NCI-H524 treated with DMSO at 0.1 percent for 48 hours (cell line): ENCODE measurements at regions not wholly inside any gene's neighbourhood (a gene's known extent, or its start where the extent isn't known, plus 50 kb on each side); places are given as distances from the start of the nearest gene placed in this dataset.
"Not testable (repeated sequence)": the region's sequence is repeated elsewhere in the genome, so short reads cannot be mapped to it uniquely, and the experiment has no call there.

ENCODE experiments used
- DNase-seq: peaks from one replicate; lab custom pipeline; 2025; lab: John Stamatoyannopoulos, UW

- no peak for DNase-seq
Measured at GRCh38 chr12:31906557-31907301, 52.5 kb upstream of the RESF1 start.

- no peak for DNase-seq
Measured at GRCh38 chr12:31903025-31903424, 56.2 kb upstream of the RESF1 start.

- no peak for DNase-seq
Measured at GRCh38 chr12:31900271-31900670, 58.9 kb upstream of the RESF1 start.

GRCh38 chr12:31899109-31899508, 60.1 kb upstream of the RESF1 start:
- DNase-seq, result no peak

- no peak for DNase-seq
Measured at GRCh38 chr12:31897781-31898503, 61.3 kb upstream of the RESF1 start.

- DNase-seq, result not testable (repeated sequence)
Measured at GRCh38 chr12:31897092-31897491, 62.1 kb upstream of the RESF1 start.

- DNase-seq, result no peak
Measured at GRCh38 chr12:31896514-31897039, 62.6 kb upstream of the RESF1 start.

GRCh38 chr12:31895449-31896150, 63.6 kb upstream of the RESF1 start:
- no peak for DNase-seq

GRCh38 chr12:31890295-31891285, 68.6 kb upstream of the RESF1 start:
- DNase-seq, result no peak

- no peak for DNase-seq
Measured at GRCh38 chr12:31887109-31887811, 72.0 kb upstream of the RESF1 start.

- not testable (repeated sequence) for DNase-seq
Measured at GRCh38 chr12:31882682-31883081, 76.5 kb upstream of the RESF1 start.

GRCh38 chr12:31880340-31880739, 78.9 kb upstream of the RESF1 start:
- peak; percentile 75 for DNase-seq

GRCh38 chr12:31877884-31878283, 81.3 kb upstream of the RESF1 start:
- DNase-seq, result no peak

- DNase-seq, result no peak
Measured at GRCh38 chr12:31876568-31877424, 82.4 kb upstream of the RESF1 start.

- no peak for DNase-seq
Measured at GRCh38 chr12:31875609-31875964, 83.6 kb upstream of the RESF1 start.

- DNase-seq, result no peak
Measured at GRCh38 chr12:31874961-31875608, 84.1 kb upstream of the RESF1 start.

GRCh38 chr12:31872831-31873604, 86.2 kb upstream of the RESF1 start:
- no peak for DNase-seq

- DNase-seq, result no peak
Measured at GRCh38 chr12:31869972-31870371, 89.2 kb upstream of the RESF1 start.

- peak; percentile 10 for DNase-seq
Measured at GRCh38 chr12:31868965-31869364, 90.2 kb upstream of the RESF1 start.
